PFSK-1 (cell line): ENCODE measurements at regions not wholly inside any gene's neighbourhood (a gene's known extent, or its start where the extent isn't known, plus 50 kb on each side); places are given as distances from the start of the nearest gene placed in this dataset.

Source experiments
- FOXP2 ChIP-seq: optimal IDR thresholded peaks from 2 replicates; pipeline ENCODE3; 2011; ENCODE audit warnings: borderline replicate concordance, control low read depth, inconsistent platforms; ENCODE audit not compliant: insufficient read depth; ENCODE audit errors: extremely low read length, extremely low read depth
- POLR2AphosphoS5 ChIP-seq: IDR thresholded peaks from 2 replicates; pipeline ENCODE4 v1.6.1; 2012; ENCODE audit warnings: low read depth, mild to moderate bottlenecking, control low read depth, low read length, moderate library complexity
- REST ChIP-seq, 2 experiments: IDR thresholded peaks; 2 replicates each; pipeline versions ENCODE4 v1.6.1 to v1.8.0; 2011 to 2012; ENCODE audit warnings: low read depth in 2 of 2, low read length in 2 of 2, control low read depth in 1 of 2, inconsistent platforms in 1 of 2, mild to moderate bottlenecking in 1 of 2, moderate library complexity in 1 of 2; ENCODE audit not compliant: insufficient read depth in 1 of 2
- SIN3A ChIP-seq: IDR thresholded peaks from 2 replicates; pipeline ENCODE4 v1.6.1; 2012; ENCODE audit warnings: mild to moderate bottlenecking, low read length, moderate library complexity, borderline replicate concordance; ENCODE audit not compliant: insufficient read depth
- TAF1 ChIP-seq: IDR thresholded peaks from 2 replicates; pipeline ENCODE4 v1.6.1; 2012; ENCODE audit warnings: low read length, control low read depth, borderline replicate concordance; ENCODE audit not compliant: insufficient read depth

DNA sequence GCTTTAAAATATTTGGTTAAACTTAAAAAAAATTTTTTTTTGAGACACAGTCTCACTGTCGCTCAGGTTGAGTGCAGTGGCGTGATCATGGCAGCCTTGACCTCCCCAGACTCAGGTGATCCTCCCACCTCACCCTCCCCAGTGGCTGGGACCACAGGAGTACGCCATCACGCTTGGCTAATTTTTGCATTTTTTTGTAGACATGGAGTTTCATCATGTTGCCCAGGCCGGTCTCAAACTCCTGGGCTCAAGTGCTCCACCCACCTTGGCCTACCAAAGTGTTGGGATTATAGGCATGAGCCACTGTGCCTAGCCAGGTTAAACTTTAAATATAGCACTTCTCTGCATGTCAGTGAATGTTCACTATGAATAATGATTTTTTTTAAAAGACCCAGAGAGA is 224.5 kb upstream of the RFX3 start:
- TF ChIP-seq FOXP2 (no peak), REST (IDR thresholded peaks at IDR 0.05; ENCODE audit: insufficient read depth in 1 of 2, low read depth in 2 of 2, low read length in 2 of 2) (no peak), SIN3A (no peak), TAF1 (no peak), POLR2AphosphoS5 (no peak)

DNA sequence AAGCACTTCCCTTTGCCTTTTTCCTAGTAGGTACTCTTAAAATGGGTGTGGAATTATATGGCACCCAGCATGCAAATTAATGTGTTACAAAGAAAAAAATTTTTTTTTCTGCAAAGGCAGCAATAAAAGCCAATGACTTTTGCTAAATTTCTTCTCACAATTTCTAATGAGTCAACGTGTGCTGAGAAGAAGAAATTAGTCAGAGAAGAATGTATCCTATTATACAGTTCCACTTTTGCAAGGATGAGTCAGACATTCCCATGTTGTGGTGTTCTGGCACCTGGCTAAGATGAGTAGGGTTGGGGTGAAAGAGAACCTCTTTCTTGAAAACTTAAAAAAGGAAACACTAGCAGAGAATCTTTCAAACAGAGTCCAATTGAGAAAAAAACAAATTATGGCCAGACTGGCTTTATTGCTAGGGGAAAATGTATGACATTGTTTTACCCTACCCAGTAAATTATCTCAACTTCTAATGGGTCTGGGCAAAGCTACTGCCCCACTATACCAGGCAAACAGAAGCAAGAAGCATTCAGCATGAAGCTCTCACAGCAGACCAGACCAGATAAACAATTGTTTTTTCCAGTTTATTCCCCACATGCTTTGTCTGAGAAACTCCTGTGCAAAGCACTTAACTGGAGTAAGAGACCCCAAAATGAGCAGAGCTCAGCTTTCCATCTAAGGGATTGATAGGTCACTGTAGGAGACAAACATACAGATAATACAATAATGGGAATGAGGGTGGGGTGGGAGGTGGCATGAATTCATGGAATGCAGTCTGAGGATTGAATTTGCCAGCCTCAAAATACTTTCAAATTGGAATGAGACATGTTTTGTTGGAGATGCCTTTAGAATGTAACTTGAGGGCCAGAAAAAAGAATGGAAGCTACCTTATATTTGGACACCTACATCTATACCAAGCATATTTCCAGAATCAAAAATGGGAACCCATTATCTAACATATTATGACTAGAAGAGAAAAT is 220.8 kb upstream of the RFX3 start:
- TF ChIP-seq FOXP2 (no peak), TAF1 (no peak), REST (IDR thresholded peaks at IDR 0.05; ENCODE audit: insufficient read depth in 1 of 2, low read depth in 2 of 2, low read length in 2 of 2) (no peak), POLR2AphosphoS5 (no peak), SIN3A (no peak)

DNA sequence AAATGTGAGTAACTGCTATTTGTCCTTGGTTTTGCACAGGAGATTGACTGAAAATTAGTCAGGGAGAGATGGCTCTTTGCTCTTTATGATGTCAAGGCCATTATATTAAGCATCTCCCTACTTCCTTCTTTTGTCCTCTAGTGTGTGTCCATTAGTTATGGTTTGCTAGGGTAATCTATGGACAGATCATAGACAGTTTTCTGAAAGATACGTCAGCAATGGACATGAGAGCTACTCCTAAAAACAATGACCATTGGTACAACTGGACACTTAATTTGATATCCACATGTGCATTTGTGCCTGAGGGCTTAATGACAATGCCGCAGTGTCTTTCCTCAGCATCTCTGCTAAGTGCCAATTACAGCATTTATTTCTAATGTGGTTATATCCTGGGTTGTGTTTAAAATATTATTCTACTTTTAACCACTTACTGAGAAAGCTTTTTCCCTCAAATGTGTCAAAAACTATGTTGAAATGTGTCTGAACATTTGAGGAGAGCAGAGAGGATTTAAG is 218.2 kb upstream of the RFX3 start:
- no peak for TF ChIP-seq SIN3A
- TF ChIP-seq POLR2AphosphoS5: no peak
- no peak for TF ChIP-seq REST (IDR thresholded peaks at IDR 0.05; ENCODE audit: insufficient read depth in 1 of 2, low read depth in 2 of 2, low read length in 2 of 2)
- TF ChIP-seq FOXP2: no peak
- no peak for TF ChIP-seq TAF1

GRCh38 chr9:3742586-3742985 is 216.8 kb upstream of the RFX3 start:
- TF ChIP-seq FOXP2 (no peak), POLR2AphosphoS5 (no peak), SIN3A (no peak), TAF1 (no peak), REST (IDR thresholded peaks at IDR 0.05; ENCODE audit: insufficient read depth in 1 of 2, low read depth in 2 of 2, low read length in 2 of 2) (no peak)
